ENCODE measurements at regions not wholly inside any gene's neighbourhood (a gene's known extent, or its start where the extent isn't known, plus 50 kb on each side); places are given as distances from the start of the nearest gene placed in this dataset.

DNA sequence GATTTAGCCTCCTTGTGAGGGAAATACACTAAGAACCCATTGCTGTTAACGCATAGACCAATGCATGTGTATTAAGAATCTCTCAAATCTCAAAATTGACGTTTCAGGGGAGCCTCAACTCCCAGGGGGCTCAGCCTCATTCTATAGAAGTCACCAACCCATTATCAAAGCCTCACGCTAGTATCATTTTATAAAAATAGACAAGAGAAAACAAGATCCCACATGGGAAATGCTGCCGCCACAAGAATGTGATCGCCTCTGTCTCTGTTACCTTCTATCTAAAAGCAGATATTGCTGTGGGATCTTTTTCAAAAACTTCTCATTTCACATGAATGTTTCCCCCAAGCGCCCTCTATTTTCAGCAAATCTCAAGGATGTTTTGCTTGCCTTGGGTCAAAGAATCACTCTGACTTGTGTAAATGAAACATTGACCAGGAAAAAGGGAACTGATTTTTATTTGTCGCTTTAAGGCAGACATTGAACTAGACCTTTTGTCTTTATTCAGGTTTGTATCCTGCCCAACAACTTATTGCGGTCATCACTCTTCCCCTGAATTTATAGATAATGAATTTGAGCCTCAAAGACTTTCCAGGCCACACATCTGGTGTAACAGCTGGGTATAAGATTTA lies 679.0 kb upstream of the ID2 start:
- TF ChIP-seq, protein P1, sequence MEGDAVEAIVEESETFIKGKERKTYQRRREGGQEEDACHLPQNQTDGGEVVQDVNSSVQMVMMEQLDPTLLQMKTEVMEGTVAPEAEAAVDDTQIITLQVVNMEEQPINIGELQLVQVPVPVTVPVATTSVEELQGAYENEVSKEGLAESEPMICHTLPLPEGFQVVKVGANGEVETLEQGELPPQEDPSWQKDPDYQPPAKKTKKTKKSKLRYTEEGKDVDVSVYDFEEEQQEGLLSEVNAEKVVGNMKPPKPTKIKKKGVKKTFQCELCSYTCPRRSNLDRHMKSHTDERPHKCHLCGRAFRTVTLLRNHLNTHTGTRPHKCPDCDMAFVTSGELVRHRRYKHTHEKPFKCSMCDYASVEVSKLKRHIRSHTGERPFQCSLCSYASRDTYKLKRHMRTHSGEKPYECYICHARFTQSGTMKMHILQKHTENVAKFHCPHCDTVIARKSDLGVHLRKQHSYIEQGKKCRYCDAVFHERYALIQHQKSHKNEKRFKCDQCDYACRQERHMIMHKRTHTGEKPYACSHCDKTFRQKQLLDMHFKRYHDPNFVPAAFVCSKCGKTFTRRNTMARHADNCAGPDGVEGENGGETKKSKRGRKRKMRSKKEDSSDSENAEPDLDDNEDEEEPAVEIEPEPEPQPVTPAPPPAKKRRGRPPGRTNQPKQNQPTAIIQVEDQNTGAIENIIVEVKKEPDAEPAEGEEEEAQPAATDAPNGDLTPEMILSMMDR (IDR thresholded peaks at IDR 0.05; ENCODE audit: low read depth, low read length): no peak
- H3K4me3 ChIP-seq (replicated peaks in 1 of 2; ENCODE audit: low read depth in 2 of 2, low read length in 2 of 2): no peak overlapping the region
- DNase-seq (ENCODE audit: low read depth in 2 of 2): no peak

- TF ChIP-seq, protein P1 (IDR thresholded peaks at IDR 0.05; ENCODE audit: low read depth, low read length): no peak
- H3K4me3 ChIP-seq (replicated peaks in 1 of 2; ENCODE audit: low read depth in 2 of 2, low read length in 2 of 2): no peak overlapping the region
- DNase-seq (ENCODE audit: low read depth in 2 of 2): peak; percentile 39 to 70
Measured at GRCh38 chr2:8003462-8004075, 678.3 kb upstream of the ID2 start.

DNA sequence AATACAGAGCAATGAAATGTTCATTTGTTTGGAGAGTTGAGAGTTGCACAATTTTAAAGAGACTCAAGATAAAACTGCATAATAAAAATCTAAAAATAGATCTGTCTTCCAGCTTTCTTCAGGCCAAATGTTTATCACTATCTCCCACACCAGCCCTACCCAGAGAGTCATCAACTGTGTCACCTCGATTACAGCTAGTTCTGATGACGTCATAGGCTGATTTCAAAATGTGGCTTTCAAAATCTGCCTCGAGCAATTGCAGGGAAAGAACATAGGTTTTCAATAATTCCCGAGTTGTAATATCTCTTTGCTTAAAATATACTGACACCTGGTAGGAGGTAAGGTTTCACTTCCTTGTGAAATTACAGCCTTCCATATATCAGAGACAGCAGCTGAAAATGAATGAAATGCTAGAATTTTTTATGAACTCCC lies 677.6 kb upstream of the ID2 start:
- TF ChIP-seq, protein P1 (IDR thresholded peaks at IDR 0.05; ENCODE audit: low read depth, low read length): no peak
- H3K4me3 ChIP-seq (replicated peaks in 1 of 2; ENCODE audit: low read depth in 2 of 2, low read length in 2 of 2): no peak overlapping the region
- peak; percentile 78 to 86 for DNase-seq (ENCODE audit: low read depth in 2 of 2)

GRCh38 chr2:8006181-8006580 lies 675.7 kb upstream of the ID2 start:
- TF ChIP-seq, protein P1 (IDR thresholded peaks at IDR 0.05; ENCODE audit: low read depth, low read length): no peak
- no peak overlapping the region for H3K4me3 ChIP-seq (replicated peaks in 1 of 2; ENCODE audit: low read depth in 2 of 2, low read length in 2 of 2)
- no peak for DNase-seq (ENCODE audit: low read depth in 2 of 2)

GRCh38 chr2:8006626-8007025 lies 675.2 kb upstream of the ID2 start:
- no peak for DNase-seq (ENCODE audit: low read depth in 2 of 2)
- TF ChIP-seq, protein P1 (IDR thresholded peaks at IDR 0.05; ENCODE audit: low read depth, low read length): no peak
- no peak overlapping the region for H3K4me3 ChIP-seq (replicated peaks in 1 of 2; ENCODE audit: low read depth in 2 of 2, low read length in 2 of 2)

- TF ChIP-seq, protein P1 (IDR thresholded peaks at IDR 0.05; ENCODE audit: low read depth, low read length): no peak
- peak in 1 of 2 donors; percentile 38 for DNase-seq (ENCODE audit: low read depth in 2 of 2)
- H3K4me3 ChIP-seq (replicated peaks in 1 of 2; ENCODE audit: low read depth in 2 of 2, low read length in 2 of 2): no peak overlapping the region
Measured at GRCh38 chr2:8009010-8009597, 672.8 kb upstream of the ID2 start.
